ENCODE measurements at regions not wholly inside any gene's neighbourhood (a gene's known extent, or its start where the extent isn't known, plus 50 kb on each side); places are given as distances from the start of the nearest gene placed in this dataset.

DNA sequence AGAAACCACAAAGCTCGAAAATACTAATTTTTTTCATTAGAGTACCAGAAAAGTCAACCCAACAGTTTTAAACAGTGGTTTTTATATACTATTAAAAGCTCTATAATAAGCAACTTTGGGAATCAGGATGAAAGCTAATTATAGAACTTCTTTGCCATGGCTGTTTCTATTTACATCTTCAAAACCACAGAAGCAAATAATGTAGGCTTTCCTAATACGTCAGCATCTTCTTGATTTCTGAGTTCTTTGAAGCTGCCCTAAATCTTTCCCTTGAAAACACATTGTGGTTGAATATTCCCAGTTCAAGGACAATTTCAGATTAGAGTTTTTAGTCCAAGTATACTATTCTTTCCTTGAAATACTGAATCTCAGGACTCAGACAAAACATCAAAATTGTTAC is 460.2 kb upstream of the FAT1 start:
- DNase-seq (ENCODE audit: low spot score), result no peak

- no peak for DNase-seq (ENCODE audit: low spot score)
Observed at GRCh38 chr4:187184508-187184907, 460.9 kb upstream of the FAT1 start.

DNA sequence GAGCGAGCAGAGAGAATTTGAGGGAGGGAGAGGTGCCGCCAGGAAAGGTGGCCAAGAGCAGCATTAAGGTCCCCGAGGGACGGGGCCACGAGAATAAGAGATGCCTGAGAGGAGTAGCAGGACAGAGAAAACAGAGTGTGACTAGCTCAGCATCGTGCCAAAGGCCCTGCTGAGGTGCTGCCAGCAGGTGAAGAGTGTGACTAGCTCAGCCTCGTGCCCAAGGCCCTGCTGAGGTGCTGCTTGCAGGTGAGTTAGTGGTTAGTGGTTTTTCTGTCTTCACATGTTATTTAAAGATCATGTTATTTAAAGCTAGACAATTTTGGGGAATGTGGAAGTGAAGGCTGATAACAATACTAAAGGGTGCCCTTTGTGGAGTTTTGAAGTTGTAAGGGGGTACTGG is 464.5 kb upstream of the FAT1 start:
- DNase-seq (ENCODE audit: low spot score), result no peak

DNA sequence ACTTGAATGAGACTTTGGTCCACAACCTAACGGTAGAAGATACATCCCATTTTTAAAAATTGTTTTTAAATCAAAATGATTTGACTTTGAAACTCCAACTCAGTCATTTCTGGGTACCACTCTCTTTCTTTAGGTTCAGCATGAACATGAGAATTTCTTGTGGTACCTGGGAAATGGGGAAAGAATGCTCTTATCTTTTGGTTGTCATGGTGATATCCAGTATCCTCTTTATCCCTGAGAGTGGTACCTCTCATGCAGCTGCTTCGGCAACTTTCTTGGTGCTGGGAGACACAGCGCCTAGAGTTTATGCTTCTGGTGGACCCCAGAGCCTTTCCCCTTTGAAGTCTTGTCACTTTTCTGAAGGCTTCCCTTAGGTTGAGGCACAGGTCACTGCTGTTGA is 465.1 kb upstream of the FAT1 start:
- no peak for DNase-seq (ENCODE audit: low spot score)

DNA sequence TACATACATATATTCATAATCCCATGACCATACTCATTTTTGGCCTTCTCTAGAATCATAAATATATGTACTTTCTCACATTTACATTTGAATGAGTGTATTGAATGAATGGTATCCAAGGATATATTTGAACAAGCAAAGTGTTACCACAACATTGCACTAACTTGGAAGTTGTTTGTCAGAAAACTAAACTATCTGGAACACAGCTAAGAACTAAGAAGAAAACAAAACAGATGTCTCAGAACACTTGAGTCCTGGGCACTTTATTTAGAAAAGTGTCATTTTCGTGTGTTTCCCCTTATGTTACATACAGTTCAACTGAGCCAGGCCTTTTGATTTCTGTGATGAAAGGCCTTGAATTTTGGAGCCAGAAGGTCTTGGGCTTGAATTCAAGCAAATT is 466.7 kb upstream of the FAT1 start:
- DNase-seq (ENCODE audit: low spot score), result no peak

DNA sequence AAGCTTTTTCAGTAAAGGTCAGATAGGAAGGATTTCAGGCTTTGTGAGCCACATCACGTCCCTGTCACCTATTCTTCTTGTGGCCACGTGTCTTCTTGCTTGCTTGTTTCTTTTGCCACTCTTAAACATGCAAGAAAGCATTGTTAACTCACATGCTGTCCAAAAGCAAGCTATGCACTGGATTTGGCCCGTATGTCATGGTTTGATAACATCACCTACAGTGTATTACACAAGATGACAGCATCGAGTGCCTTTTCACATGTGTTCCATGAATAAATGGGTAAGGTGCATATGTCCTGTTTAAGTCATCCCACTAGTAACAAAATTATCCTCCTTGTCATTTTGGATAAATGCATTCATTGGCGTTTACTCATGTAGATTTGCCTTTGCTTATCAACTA is 468.0 kb upstream of the FAT1 start:
- DNase-seq (ENCODE audit: low spot score), result no peak

DNA sequence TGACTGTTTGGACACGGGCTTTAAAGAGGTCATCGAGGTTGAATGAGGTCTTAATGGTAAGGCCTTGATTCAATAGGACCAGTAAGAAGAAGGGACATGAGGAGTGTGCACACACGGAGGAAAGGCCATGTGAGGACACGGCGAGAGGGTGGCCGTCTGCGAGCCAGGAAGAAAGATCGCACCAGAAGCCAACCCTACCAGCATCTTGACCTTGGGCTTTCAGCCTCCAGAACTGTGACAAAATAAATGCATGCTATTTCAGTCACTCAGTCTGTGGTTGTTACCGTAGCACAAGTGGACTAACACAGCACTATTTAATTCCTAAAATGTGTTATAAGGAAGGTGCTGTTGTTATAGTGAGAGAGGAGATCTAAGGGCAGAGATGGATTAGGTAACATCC is 468.6 kb upstream of the FAT1 start:
- DNase-seq (ENCODE audit: low spot score), result no peak

GRCh38 chr4:187193141-187193540 is 469.5 kb upstream of the FAT1 start:
- no peak for DNase-seq (ENCODE audit: low spot score)

DNA sequence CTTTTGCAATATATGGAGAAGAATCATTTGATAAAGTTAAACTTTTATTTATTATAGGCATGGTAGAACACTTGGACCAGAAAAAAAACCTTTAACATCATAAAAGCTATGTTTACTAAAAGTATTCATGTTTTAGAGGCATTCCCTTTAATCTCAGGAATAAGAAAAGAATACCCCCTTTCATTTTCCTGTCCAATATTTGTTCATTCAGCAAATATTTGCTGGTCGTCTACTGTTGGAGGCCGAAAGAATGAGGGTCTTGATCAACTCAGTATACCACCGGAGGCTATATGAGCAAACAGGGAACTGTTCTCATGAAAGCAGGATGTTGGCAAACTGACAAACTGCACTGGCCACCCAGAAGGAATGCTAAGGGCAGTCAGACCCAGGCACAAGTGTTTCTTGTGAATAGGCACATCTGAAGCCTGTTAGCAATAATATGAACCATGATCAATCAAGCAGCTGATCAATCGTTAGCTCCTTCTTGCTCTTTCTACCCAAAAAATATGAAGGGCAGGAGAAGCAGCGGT is 480.8 kb upstream of the FAT1 start:
- DNase-seq (ENCODE audit: low spot score), result no peak

DNA sequence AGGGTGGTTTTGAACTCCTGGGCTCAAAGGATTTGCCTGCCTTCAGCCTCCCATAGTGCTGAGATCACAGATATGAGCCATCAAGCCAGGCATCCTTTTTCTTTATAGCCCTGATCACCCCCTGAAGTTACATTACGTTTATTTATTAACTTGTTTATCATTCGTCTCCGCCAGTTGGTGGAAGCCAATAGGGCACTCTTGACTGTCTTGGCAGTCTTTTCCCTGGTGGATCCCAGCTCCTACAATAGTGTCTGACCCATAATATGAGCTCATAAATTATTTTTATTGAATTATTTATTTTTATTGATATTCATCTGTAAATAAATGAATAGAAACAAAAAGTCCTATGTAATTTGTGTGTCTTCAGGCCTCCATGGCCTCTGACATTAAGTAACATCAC is 484.3 kb upstream of the FAT1 start:
- no peak for DNase-seq (ENCODE audit: low spot score)

DNA sequence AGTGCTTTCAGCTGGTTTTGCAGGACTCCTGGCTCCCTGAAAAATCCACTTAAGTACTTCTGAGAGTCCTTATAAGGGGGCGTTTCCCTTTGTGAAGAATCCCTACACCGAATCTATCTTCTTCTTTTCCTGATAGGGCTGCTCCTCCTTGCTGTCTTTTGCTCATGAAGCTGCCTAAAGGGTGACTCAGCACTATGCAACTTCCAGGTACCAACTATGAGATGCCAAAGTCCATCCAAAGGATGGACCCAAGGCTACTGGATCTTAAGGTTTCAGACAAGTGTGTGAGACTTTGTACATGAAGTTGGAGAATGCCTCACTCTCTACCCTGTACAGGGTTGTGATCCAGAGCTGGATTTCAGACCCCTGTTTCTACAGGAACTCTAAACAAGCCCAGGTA is 485.0 kb upstream of the FAT1 start:
- no peak for DNase-seq (ENCODE audit: low spot score)

DNA sequence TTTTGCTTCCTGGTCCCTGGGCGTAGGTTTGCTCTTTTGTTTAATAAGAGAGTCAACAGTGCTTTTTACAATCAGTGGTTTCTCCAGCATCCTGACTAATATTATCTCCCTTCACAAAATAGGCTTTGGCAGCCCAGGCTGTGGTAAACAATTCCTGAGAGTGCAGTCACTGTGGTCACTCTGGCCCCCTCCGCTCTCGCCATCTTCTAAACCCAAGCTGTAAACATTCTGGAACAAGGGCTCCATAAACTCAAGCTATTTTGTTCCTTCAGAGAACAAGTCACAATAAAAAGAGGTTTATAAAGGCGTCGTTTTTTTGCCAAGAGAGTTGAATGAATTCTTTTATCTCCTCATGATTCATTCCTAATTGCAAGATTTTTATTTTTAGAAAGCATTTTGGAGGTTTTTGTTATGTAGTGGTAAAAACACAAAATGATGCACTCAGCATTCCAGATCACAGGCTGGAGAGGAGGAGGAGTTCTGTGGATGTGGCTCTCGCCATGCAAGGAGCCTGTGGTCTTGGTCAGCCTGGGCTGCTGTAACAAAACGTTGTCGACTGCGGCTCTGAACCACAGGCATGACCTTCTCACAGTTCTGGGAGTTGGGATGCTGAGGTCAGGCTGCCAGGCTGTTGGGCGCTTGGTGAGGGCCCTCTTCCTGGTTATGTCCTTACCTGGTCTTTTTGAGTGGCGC is 486.4 kb upstream of the FAT1 start:
- no peak for DNase-seq (ENCODE audit: low spot score)

DNA sequence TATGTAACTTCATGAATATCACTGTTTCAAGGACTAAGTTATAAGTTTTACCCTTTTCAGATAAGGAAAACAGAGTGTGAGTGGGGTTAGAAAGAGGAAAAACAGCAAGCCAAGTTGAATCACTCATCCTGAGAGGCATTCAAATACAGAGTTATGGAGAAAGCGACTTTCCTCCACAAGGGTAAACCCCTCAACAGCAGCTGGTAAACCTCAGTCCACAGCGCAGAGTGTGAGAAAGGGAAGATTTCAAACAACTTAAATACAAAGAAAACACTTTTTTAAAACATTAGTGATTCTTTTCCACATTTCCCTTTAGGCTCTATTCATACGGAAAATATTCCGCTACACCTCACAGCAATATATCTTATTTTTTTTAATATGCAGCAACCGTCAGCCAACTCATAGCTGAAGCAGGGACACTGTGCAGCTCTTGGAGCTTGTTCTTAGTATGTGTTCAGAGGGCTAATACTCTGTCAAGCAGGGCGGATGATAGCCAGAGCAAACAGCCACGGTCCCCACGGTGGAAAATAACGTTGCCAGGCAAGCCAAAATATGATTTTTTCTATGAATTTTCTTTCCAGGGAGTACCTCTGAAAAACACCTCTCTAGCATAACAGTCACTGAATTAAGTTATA is 488.9 kb upstream of the FAT1 start:
- DNase-seq (ENCODE audit: low spot score), result no peak

DNA sequence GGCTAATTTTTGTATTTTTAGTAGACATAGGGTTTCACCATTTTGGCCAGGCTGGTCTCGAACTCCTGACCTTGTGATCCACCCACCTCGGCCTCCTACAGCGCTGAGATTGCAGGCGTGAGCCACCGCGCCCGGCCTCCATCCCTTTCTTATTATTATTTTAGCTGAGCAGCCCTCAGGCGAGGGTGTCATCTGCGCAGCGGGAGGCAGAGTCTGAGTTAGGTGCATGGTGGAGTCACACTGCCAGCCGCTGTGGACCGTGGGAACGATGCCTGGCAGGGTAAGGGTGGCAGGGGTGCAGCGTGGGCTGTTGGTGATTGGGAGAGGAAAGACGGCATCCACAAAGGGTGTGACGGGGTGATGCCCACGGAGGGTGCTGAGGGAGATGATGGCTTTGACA is 491.8 kb upstream of the FAT1 start:
- no peak for DNase-seq (ENCODE audit: low spot score)

DNA sequence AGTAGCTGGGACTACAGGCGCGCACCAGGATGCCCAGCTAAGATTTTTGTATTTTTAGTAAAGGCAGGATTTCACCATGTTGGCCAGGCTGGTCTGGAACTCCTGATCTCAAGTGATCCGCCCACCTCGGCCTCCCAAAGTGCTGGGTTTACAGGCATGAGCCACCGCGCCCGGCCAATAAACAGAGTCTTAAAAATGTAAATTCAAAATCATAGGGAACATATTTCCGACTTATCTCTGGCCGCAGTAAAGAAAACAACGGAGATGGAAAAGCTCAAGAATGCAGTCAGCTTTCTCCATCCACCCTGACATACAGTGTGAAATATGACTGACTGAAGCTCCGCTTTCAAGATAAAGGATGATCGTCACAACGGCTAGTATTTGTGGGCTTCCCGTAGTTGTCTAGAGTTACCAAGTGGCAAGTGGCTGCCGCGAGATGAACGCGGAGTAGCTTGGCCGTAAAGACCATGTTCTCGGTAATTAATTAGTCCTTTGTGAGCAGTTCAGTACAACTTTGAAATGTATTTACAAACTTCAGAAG is 495.1 kb upstream of the FAT1 start:
- no peak for DNase-seq (ENCODE audit: low spot score)

DNA sequence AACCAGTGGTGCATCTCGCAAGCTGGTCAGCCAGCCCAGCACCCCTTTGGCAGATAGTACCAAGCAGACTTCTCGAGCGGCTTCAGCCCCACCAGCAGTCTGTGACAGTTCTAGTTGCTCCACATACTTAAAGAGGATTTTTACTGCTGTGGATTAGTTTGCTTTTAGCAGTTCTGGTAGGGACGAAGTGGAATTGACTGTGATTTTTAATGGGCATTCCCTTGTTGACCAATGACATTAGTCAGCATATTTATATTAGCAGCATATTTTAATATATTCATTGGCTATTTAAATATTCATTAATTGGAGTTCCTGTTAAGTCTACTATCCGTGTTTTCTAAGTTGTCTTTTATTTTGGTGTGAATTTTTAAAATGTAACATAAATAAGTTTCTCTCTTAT is 500.9 kb upstream of the FAT1 start:
- no peak for DNase-seq (ENCODE audit: low spot score)

DNA sequence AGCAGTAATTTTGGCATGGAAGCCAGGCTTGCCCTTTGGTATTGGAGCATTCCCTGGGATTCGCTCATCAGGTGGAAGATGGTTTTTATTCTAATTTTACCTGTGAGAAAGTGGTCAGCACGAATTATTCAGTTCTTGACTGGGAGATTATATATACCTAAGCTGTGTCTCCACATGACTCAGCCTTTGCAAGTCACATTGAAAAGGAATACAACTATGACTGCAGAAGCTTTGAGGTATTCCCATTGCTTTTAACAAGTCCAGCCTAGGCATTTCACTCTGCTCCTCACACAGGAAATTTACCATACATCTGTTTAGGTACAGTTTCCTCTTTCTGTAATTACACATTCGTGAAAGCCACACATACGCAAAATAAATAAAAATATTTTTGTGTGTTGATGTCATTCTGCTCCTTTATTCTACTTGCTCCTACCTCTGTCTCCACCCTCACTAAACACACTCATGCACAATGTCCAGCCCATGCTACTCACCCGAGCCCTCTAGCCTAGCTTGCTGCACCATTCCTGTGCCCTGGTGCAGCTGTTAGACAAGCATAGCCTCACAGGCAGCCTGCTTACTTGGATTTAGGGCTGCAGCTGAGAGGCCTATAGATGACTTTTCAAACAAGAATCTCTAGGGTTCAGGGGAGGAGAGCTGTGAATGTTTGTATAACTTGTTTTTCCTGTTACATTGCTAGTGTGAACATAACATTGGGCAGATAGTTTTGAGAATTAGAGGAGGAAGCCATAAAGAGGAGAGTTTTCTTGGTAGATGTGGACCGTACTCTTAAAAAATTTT is 504.4 kb upstream of the FAT1 start:
- no peak for DNase-seq (ENCODE audit: low spot score)

- DNase-seq (ENCODE audit: low spot score), result no peak
Observed at GRCh38 chr4:187232196-187232595, 508.5 kb upstream of the FAT1 start.

- no peak for DNase-seq (ENCODE audit: low spot score)
Observed at GRCh38 chr4:187232796-187233195, 509.1 kb upstream of the FAT1 start.

DNA sequence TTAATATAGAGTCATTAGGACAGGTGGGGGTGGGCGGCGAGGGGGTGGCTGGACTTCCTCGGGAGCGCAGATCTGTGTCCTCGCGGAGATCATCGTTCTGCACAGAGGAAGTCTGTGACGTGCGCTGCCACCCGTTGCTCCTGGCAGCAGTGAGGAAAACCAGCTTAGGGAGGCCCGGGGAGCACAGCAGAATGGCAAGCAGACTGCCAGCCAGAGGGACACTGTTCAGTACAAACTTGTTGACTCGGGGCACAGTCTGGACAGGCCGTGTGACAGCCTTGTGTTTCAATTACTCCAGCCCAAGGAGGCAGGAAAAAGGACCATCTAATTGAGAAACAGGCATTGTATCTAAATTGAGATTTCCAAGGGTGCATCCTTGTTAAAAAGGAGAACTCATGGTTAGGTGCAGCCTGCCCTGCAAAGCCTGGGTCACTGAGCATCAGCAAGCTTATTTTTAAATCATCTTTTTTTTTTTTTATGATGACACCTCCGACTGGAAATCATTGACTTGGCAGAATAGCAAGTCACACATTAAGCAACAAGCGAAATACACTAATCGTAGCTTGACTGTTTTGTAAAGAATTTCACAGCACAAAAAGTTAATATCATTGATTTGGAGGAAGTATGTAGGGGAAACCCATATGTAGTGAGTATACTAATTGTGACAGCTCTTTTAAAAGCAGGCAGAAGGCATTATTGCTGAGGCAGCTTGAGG is 512.0 kb upstream of the FAT1 start:
- DNase-seq (ENCODE audit: low spot score), result no peak

DNA sequence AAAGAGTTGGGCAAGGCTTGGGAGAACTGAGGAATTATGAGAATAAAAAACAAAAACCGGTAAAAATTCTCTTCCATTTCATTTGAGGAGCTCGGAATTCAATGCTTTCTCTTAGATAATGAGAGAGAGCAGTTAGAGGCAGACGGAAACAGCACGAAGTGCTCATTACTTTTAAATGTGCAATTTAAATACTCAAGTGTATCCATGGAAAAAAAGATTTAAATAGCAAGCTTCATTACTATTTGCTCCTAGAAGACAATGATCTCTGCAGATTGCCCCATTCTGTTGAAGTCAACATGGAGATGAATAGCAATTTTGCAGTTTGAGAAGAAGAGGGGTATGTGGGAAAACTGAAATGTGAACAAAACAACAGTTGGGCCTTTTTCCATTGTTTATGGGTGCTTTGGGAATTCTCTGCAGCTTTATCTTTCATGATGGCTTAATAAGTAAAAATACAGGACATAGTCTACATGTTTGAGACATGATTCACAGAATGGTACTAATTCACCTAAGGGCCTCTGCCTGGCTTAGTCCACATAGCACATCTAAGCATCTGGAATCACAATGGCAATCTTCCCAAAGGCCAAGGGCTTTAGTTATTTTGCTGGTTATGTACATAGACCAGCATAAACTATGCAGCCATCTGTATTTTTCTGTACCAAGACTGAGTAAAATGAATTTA is 512.7 kb upstream of the FAT1 start:
- no peak for DNase-seq (ENCODE audit: low spot score)

GRCh38 chr4:187238646-187239045 is 515.0 kb upstream of the FAT1 start:
- no peak for DNase-seq (ENCODE audit: low spot score)
